ENCODE measurements at regions not wholly inside any gene's neighbourhood (a gene's known extent, or its start where the extent isn't known, plus 50 kb on each side); places are given as distances from the start of the nearest gene placed in this dataset.

- no peak for DNase-seq
- Histone ChIP-seq H2AFZ (ENCODE audit: low read depth) (no peak overlapping the region), H3K9ac (no peak overlapping the region), H3K27ac (ENCODE audit: low read depth in 2 of 2, low read length in 1 of 2) (no peak overlapping the region), H3K4me1 (ENCODE audit: control insufficient read depth in 1 of 2, insufficient read depth in 2 of 2, low read depth in 1 of 2, low read length in 1 of 2) (no peaks in the 10 kb centered on the region), H3K4me3 (ENCODE audit: low read depth in 2 of 2, low read length in 1 of 2) (no peak overlapping the region), H3K36me3 (replicated peaks in 1 of 2; ENCODE audit: control insufficient read depth in 1 of 2, insufficient read depth in 2 of 2, low read length in 1 of 2) (no peaks in the 10 kb centered on the region), H4K20me1 (ENCODE audit: insufficient read depth) (no peaks in the 10 kb centered on the region), H3F3A (replicated peaks; ENCODE audit: insufficient read depth) (no peaks in the 10 kb centered on the region), H3K27me3 (ENCODE audit: insufficient read depth) (no peaks in the 10 kb centered on the region), H3K9me2 (no peaks in the 10 kb centered on the region), H3K4me2 (no peak overlapping the region), H3K9me3 (no peaks in the 10 kb centered on the region), H3K79me2 (ENCODE audit: insufficient read depth) (no peaks in the 10 kb centered on the region)
- ChIA-PET CTCF (interaction anchor here (1.4 kb wide), 1 partner anchor 117 kb away, joined by 3 read pairs; no protein-coding TSS in a partner anchor), POLR2A (no interaction called here)
- no CpG with 5 or more reads among the region's 3 CpGs for WGBS (ENCODE audit: low lambda C conversion rate)
- TF ChIP-seq MXI1 (IDR thresholded peaks at IDR 0.05; ENCODE audit: low read depth, low read length) (no peak), RCOR1 (IDR thresholded peaks at IDR 0.05; ENCODE audit: low read length) (no peak), MAX (IDR thresholded peaks at IDR 0.05; ENCODE audit: low read depth) (no peak), JUND (IDR thresholded peaks at IDR 0.05) (no peak), REST (IDR thresholded peaks at IDR 0.05; ENCODE audit: low read depth, low read length) (no peak), POLR2AphosphoS5 (IDR thresholded peaks at IDR 0.05; ENCODE audit: low read depth, low read length) (no peak), IRF3 (IDR thresholded peaks at IDR 0.05; ENCODE audit: low read depth, low read length) (no peak), FOXJ3 (CRISPR knock-in tag; IDR thresholded peaks at IDR 0.05) (no peak), NFIC (IDR thresholded peaks at IDR 0.05; ENCODE audit: borderline replicate concordance) (no peak), ZBTB33 (IDR thresholded peaks at IDR 0.05; ENCODE audit: borderline replicate concordance, low read depth) (no peak), SIN3A (IDR thresholded peaks at IDR 0.05; ENCODE audit: borderline replicate concordance, low read depth, low read length) (no peak)
Observed at GRCh38 chr9:91154686-91155085, 207.0 kb downstream of the AUH start.
